GM19397 (cell line): ENCODE measurements at regions not wholly inside any gene's neighbourhood (a gene's known extent, or its start where the extent isn't known, plus 50 kb on each side); places are given as distances from the start of the nearest gene placed in this dataset.

Source experiments
- ATAC-seq: cut with Tn5 transposase; IDR thresholded peaks from one replicate; pipeline ENCODE4 v1.9.1; 2021; ENCODE audit warnings: mild to moderate bottlenecking, moderate library complexity; ENCODE audit not compliant: unreplicated experiment

DNA sequence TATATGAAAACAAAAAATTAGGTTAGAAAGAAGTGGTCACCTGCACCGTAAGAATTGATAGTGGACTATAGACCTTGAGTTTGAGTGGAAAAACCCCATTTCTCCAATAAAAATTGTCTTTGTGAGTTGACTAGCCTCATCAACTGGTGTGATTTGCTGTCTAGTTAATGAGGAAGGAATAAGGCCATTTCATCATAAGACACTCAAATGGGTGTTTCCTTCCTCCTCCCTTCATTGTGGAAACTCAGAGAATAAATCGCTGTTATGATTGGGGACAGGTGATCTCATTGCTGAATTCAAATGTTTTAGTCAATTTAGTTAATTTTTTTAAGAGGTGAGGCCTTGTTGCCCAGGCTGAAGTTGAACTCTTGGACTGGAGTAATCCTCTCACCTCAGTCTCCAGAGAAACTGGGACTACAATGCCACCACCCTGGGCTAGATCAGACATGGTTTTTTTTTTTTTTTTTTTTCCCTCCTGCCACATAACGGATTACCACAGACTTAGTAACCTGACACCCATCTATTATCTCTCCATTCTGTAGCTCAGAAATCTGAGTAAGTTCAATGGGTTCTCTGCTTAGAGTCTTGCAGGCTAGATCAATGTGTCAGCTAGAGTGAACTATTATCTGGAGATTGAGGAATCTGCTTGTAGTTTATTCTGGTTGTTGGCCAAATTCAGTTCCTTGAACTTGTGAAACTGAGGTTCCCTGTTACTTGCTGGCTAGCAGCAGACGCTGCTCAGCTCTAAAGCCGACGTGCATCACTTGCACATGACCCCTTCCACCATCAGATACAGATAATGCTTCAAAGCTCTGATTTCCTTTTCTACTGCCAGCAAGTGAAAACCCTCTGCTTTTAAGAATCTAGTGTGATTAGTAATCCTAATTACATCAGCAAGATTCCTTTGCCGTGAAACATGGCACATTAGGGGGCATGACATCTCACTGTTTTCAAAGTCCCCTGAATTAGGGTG is 663.8 kb upstream of the CDH9 start:
- ATAC-seq, result no peak

DNA sequence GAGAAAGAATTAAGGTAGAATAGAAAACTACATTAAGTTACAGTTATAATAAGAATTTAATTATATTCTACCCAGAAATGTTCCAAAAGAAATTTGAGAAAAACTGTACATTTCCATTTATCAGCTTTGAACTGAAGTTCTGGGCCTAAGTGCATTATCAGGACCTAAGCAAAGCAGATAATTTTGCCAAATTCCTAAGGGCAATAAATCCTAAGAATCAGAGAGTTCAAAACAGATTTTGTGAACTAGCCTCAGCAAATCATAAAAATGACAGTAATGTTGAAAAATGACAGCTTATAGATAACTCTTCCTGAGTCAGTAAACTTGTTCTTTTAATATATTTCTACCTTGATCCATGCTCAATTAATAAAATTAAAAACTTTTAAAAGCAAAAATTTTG is 662.1 kb upstream of the CDH9 start:
- ATAC-seq, result no peak

- no peak for ATAC-seq
Observed at GRCh38 chr5:27682600-27682999, 644.2 kb upstream of the CDH9 start.

GRCh38 chr5:27652505-27652904 is 614.1 kb upstream of the CDH9 start:
- ATAC-seq, result no peak

GRCh38 chr5:27639005-27639612 is 600.7 kb upstream of the CDH9 start:
- ATAC-seq, result no peak

GRCh38 chr5:27619982-27620381 is 581.6 kb upstream of the CDH9 start:
- no peak for ATAC-seq

- ATAC-seq, result no peak
Observed at GRCh38 chr5:27612161-27612560, 573.8 kb upstream of the CDH9 start.

GRCh38 chr5:27608992-27609391 is 570.6 kb upstream of the CDH9 start:
- no peak for ATAC-seq

GRCh38 chr5:27598576-27598975 is 560.2 kb upstream of the CDH9 start:
- no peak for ATAC-seq

- no peak for ATAC-seq
Observed at GRCh38 chr5:27594141-27594540, 555.8 kb upstream of the CDH9 start.

DNA sequence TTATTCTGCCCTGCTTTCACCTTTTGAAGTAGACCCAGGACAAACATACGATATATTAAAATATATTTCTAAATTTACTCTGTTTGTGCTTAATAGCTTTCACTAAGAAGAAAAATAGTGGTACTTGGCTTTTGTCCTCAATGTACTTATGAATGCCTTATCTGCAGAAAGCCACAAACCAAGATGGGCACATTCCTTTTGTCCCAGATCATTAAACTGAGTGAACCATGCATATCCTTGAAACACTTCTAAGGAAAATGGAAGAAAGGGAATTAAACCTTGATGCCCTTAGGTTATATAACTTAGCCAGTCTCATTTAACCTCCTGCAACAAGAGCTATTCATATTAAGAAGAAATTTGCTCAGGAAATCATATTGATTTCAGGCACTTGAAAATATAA is 553.8 kb upstream of the CDH9 start:
- no peak for ATAC-seq

GRCh38 chr5:27590503-27590902 is 552.1 kb upstream of the CDH9 start:
- ATAC-seq, result no peak

DNA sequence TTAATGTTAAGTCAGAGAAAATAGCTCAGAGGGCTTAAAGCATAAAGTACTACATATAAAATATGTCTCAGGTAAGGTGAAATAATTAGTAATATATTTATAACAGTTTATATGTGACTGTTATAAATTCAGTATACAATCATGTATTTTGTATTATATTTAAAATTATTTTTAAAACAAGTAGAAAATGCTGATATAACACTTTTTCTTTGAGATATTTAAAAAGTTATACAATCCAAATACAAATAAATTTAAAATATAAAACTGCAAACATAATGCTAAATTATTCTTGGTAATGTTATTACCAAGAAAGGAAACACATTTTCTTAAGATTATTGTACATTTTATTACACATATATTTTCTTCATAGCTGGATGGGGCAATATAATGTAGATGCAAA is 539.9 kb upstream of the CDH9 start:
- no peak for ATAC-seq

DNA sequence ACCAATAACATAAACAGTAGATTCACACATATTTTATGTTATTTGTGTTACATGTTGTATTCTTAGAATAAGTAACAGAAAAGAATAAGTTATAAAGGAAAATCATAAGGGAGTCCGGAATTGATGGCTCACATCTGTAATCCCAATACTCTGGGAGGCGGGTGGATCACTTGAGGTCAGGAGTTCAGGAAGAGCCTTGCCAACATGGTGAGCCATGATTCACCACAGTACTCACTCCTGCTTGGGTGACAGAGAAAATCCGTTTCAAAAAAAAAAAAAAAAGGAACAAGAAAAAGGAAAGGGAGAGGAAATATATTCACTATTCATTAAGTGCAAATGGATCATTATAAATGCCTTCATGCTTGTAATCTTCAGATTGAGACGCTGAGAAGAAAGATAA is 533.3 kb upstream of the CDH9 start:
- ATAC-seq, result no peak

GRCh38 chr5:27568811-27569210 is 530.4 kb upstream of the CDH9 start:
- ATAC-seq, result no peak

GRCh38 chr5:27561408-27561807 is 523.0 kb upstream of the CDH9 start:
- ATAC-seq, result no peak

- no peak for ATAC-seq
Observed at GRCh38 chr5:27548484-27548883, 510.1 kb upstream of the CDH9 start.

- ATAC-seq, result no peak
Observed at GRCh38 chr5:27535031-27535557, 496.7 kb upstream of the CDH9 start.

- no peak for ATAC-seq
Observed at GRCh38 chr5:27532305-27532704, 493.9 kb upstream of the CDH9 start.

DNA sequence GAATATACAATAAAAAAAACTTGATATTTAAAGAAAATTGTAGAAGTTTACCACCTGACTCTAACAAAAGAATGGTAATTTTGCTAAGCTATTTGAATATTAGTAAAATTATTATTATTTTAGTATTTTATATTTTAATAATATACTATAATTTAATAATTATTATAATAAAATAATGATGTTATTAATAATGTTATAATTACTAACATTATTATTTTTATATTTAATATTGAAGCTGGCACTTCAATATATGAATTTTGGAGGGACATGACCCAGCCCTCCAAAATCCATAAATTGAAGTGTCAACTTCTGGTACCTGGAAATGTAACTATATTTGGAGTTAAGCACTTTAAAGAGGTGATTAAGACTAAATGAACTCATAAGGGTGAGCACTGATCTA is 486.1 kb upstream of the CDH9 start:
- ATAC-seq, result no peak

- no peak for ATAC-seq
Observed at GRCh38 chr5:27523629-27524028, 485.2 kb upstream of the CDH9 start.

GRCh38 chr5:27516437-27516836 is 478.1 kb upstream of the CDH9 start:
- ATAC-seq, result no peak
